HG02678 (cell line): ENCODE measurements at regions not wholly inside any gene's neighbourhood (a gene's known extent, or its start where the extent isn't known, plus 50 kb on each side); places are given as distances from the start of the nearest gene placed in this dataset.
"Not testable (repeated sequence)": the region's sequence is repeated elsewhere in the genome, so short reads cannot be mapped to it uniquely, and the experiment has no call there.

Experiments
- ATAC-seq: cut with Tn5 transposase; IDR thresholded peaks from one replicate; pipeline ENCODE4 v1.9.1; 2021; ENCODE audit warnings: mild to moderate bottlenecking, moderate library complexity; ENCODE audit not compliant: unreplicated experiment

GRCh38 chr3:6062261-6063187, 798.4 kb upstream of the GRM7 start:
- ATAC-seq: no peak

- ATAC-seq: no peak
These were observed 794.5 kb upstream of the GRM7 start for GRCh38 chr3:6066397-6066796.

GRCh38 chr3:6066868-6067578, 793.9 kb upstream of the GRM7 start:
- ATAC-seq: not testable (repeated sequence)

- no peak for ATAC-seq
These were observed 786.0 kb upstream of the GRM7 start for GRCh38 chr3:6074952-6075351.

- ATAC-seq: no peak
These were observed 782.5 kb upstream of the GRM7 start for GRCh38 chr3:6078436-6078835.

GRCh38 chr3:6079011-6079410, 781.9 kb upstream of the GRM7 start:
- no peak for ATAC-seq

GRCh38 chr3:6079561-6080179, 781.2 kb upstream of the GRM7 start:
- ATAC-seq: no peak

- ATAC-seq: no peak
These were observed 772.5 kb upstream of the GRM7 start for GRCh38 chr3:6088433-6088832.

- no peak for ATAC-seq
These were observed 771.1 kb upstream of the GRM7 start for GRCh38 chr3:6089780-6090179.

- no peak for ATAC-seq
These were observed 769.7 kb upstream of the GRM7 start for GRCh38 chr3:6091262-6091661.

GRCh38 chr3:6095006-6095405, 765.9 kb upstream of the GRM7 start:
- no peak for ATAC-seq

GRCh38 chr3:6097021-6097420, 763.9 kb upstream of the GRM7 start:
- no peak for ATAC-seq

GRCh38 chr3:6097556-6097955, 763.4 kb upstream of the GRM7 start:
- no peak for ATAC-seq

GRCh38 chr3:6098516-6099157, 762.3 kb upstream of the GRM7 start:
- no peak for ATAC-seq

GRCh38 chr3:6099458-6100075, 761.3 kb upstream of the GRM7 start:
- ATAC-seq: no peak

GRCh38 chr3:6105187-6105586, 755.7 kb upstream of the GRM7 start:
- no peak for ATAC-seq

- ATAC-seq: no peak
These were observed 752.0 kb upstream of the GRM7 start for GRCh38 chr3:6108957-6109356.

- ATAC-seq: no peak
These were observed 750.5 kb upstream of the GRM7 start for GRCh38 chr3:6110451-6110850.

GRCh38 chr3:6112546-6112945, 748.4 kb upstream of the GRM7 start:
- no peak for ATAC-seq

- ATAC-seq: no peak
These were observed 747.6 kb upstream of the GRM7 start for GRCh38 chr3:6113338-6113737.

- no peak for ATAC-seq
These were observed 741.5 kb upstream of the GRM7 start for GRCh38 chr3:6119367-6119766.
